ENCODE measurements at regions not wholly inside any gene's neighbourhood (a gene's known extent, or its start where the extent isn't known, plus 50 kb on each side); places are given as distances from the start of the nearest gene placed in this dataset.
"Not testable (repeated sequence)": the region's sequence is repeated elsewhere in the genome, so short reads cannot be mapped to it uniquely, and the experiment has no call there.

DNA sequence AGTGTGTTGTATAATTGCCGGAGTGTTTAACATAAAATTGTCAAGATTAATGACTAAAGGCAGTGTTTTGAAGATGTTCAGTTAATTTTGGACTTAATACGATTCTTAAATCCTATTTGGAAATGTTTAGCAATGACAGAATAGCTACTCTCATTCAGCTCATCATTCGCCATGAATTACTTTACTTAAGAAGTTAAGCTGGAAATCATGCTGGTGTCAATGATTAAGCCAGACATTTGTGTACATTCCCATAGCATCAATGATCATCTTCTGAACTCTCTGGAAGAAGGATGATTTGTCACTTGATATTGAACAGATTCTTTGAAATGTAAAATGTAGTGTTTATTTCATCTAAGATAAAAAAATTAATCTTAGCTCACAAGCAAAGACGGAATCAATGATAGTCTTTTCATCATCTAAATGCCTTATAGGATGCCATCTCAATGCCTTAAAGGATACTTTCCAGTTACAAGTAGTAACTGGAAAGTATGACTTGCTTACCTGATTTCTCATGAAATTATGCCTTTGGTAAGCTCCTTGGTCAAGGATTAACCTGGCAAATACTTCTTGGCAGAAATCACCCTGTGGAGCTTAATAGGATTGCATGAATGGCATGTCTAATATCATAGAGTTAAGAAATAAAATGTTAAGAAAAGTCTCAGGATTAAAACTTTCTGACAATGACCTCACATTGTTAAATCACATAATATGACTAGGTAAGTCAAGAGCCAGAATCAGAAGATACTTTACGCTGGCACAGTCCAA is 515.5 kb upstream of the AGA start:
- no peak for DNase-seq

DNA sequence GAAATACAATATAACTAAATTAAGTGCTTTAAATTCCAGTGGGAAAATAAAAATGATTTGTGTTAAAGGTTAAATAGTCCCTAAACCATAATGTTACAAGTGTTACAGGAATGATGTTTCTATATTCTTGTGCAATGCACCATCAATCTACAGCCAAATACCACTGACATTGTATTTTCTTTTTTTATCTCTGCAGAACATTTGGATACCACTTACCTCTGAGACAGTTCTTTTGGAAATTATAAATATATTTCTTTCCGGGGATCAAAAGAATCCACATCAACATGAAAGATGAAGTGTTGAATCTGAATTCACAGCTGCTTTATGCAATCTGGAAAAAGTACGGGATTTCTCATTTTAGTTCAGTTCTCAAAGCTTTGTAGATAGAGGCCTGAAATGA is 518.3 kb upstream of the AGA start:
- DNase-seq, result no peak

DNA sequence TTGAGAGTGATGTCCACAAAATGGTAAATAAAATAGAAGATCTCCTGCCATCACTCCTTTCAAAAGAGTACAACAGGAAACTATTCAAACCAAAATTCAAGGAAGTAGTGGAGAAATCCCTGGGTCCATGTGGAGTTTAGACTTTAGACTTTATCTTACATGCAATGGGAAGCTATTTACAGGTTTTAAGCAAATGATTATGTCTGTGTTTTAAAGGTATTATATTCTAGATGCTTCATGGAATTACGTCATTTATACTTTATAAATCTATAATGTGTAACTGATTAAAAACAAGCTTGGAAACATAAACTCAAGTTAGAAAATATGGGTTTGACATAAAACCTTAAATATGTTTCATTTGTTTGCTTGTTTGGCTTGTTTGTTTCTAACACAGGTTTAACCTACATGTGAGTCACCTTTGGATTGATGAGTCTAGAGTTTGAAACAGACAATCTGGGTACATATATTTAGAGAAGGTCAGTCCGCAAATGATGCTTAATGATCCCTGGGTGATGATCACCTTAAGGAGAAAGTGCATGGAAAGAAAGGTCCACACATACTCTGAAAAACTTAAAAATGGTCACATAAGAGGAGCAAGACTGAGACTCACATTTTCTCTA is 519.6 kb upstream of the AGA start:
- DNase-seq, result no peak

DNA sequence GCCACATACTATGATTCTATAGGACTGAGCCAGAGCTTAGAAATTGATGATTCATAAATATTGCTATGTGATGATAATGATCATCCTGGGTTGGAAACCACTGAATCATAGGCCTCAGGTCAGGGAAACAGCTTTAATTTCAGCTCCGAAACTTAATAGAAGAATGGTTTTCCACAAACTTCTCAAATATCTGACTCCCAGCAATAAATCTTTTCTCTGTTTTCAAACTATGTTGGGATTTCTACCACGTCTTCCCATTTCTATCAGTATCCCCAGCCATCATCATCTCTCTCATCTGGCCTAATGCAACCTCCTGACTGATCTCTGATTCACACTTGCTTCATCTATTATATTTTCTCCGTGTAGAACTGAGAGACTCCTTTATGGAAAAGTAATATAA is 521.8 kb upstream of the AGA start:
- no peak for DNase-seq

DNA sequence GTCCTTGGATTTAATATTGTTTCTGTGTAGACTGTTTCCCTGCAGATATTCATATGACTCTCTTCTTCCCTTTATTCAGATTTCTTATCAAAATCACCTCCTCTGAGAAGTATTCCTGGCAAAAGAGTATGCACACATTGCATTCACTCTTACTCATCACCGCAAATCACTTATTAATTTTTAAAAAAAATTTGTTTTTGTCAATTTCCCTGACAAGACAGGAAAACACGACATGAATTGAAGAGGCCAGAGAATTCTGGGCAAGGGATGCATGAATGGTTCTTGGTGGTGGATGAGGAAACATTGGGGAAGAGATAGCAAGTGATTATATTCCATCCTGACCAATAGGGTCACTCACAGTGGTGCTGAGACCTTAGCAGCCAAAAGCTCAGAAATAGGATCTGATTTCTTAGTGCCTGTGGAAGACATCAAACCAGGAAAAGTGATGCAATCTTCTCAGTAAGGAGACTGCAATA is 522.5 kb upstream of the AGA start:
- DNase-seq, result no peak

DNA sequence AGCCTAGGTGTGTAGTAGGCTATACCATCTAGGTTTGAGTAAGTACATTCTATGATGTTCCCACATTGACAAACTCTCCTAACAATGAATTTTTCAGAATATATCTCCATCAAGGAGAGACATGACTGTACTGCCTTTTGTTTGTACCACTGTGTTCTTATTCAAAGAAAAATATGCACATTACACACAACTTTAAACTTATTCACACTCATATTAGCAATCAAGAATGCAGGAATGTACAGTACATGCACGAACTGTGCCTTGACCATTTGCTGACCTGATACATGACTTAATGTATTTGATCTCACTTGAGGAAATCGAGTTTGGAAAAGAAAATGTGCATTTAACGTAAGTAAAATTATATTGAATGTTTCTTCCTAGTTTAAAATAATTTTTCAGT is 525.1 kb upstream of the AGA start:
- DNase-seq, result no peak

DNA sequence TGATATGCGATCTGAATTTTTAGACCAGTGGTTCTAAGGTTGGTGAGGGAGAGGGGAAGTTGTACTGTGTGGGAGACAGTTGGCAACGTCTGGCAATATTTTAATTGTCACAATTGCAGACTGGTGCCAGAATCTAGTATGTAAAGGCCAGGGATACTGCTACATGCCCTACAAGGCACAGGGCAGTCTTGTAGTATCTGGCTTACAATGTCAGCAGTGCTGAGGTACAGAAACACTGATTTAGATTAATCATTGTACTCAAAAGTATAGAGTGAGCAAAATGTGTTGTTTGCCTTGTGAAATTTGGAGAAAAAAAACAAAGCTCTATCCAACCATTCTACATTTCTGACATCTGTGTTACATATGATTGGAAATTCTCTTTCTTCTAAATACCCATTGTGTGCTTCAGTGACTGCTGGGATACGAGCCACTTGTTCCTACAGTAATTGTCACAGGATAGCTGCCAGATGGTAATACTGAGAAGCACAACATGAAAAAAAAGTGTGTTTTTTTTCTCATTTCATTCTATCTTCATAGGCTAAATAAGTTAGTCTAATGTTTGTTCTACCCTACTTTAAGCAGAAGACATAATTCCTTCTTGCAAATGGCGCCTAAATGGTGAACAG is 526.7 kb upstream of the AGA start:
- DNase-seq, result no peak

DNA sequence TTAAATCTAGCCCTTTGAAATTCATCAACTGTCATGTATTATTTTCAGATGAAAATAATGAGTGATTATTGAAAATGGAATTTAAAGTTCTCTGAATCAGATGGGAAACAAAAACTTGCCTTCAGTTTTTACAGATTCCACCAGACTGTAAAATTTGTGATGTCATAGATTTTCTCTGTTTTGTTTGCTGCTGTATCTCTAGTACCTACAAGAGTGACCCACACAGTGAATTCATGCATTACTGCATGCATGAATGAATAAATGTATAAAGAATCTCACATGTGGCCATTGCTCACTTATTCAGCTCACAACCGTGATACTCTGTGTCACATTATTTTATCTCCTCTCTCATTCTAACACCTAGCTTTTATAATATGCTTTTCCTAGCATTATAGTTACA is 532.2 kb upstream of the AGA start:
- no peak for DNase-seq

DNA sequence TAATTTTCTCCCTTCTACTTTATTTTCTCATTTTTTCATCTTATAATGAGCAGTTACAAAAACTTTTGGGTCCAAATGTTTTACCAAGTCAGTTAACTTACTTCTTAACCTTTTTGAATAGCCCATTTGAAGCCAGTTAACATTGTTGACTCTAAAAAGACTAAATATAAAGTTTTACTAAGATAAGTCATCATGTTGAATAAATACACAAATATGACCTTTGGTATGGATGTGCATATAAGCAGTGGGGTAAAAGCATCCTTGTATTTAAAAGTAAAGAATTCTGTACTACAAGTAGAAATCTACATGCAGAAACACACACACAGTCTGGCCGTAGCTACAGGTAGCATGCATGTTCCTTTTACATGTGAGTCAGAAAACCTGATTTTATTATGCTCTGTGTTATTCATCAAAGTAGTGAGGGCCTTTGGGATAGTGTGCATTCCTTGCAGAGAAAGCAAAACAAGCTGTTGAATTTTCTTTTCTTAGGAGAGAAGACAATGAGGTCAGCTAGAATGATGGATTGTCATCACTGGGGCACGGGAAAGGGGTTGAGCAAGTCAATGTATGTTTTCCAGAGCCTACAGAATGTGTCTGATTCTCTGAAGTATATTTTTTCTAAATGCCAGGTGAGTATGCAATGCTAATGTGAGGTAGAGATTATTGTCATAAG is 533.2 kb upstream of the AGA start:
- DNase-seq, result no peak

DNA sequence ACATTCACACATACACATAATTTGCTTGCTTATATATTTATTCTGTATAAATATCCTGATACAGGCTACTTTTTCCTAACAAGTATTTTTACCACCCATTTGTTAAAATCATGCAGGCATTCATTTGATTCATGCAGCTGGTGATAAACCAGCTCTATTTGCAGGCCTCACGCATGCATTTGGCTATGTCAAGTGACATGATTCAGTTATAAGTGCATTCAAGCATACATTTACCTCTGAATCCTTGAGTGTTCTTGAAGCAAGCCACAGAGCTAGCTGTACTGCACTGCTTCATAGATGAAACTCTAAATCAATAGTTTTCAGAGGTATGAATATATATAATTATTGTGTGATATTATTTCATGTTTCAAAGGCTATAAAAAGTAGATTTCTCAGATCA is 544.0 kb upstream of the AGA start:
- DNase-seq, result no peak

DNA sequence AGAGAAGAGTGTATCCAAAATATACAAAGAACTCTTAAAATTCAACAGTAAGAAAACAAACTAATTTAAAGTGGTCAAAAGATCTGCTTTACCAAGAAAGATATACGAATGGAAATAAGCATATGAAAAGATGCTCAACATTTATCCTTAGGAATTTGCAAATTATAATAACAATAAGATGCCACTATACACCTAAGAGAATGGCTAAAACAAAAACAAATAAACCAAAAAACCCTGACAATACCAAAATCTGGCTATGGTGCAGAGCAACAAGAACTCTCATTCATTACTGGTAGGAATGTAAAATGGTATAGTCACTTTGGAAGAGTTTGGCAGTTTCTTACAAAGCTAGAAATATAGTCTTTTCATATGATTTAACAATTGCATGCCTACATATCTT is 545.7 kb upstream of the AGA start:
- no peak for DNase-seq

DNA sequence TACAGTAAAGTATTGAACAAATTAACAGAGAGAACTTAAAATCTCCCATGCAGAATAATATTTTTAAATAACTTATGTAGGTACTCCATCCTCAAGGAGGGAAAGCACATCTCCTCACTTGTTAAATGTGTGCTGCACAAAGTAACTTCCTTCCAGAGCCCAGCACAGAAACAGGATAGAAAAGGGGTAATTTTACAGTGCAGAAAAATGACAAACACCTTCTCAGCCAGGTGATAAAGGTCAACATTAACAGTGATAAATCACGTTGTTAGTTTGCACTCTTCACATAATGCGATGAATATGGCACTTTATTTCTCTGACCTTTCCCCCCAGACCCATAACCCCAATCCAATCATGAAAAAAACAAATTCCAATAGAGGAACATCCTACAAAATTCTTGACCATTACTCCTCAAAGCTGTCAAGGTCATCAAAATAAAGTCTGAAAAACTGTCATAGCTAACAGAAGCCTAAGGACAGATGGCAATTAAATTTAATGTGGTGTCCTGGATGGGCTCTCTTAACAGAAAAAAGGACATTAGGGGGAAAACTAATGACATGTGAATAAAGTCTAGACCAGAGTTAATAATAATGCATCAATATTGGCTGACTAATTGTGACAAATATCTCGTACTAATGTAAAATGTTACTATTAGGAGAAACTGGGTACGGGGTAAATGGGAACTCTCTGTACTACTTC is 547.4 kb upstream of the AGA start:
- no peak for DNase-seq

DNA sequence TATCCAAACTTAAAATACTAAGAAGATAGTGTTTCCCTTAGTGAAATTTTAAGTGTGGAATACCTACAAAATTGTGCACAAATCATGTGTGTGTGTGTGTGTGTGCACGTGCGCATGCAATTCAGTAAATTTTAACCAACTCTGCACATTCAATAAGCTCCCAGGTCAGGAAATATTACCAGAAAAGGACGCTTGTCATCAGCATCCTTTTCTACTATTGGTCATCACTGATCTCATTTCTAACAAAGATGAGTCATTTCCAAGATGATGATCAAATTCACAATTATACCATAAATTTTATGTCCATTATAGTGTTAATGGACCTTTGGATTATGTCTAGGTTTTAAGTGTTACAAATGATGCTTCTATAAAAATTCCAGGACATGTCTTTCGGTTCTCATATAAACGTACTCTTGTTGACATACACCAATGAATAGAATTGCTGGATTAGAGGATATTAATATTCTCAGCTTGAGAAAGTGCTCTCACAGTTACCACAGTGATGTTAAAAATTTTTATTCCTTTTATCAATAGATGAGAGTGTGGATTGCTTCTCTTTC is 560.9 kb upstream of the AGA start:
- no peak for DNase-seq

DNA sequence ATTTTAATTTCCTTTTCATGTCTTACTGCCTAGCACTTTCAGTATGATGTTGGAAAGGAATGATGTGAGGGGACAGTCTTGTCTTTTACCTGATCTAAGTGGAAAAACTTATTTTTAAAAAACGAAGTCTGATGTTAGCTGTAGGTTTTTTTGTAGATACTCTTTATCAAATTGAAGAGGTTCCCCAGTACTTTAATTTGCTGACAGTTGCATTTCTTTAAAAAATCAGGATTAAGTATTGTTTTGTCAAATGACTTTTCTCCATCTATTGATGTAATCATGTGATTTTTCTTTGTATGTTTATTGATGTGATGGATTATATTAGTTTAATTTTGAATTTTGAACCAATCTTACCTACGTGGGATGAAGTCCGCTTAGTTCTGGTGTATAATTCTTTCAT is 568.4 kb upstream of the AGA start:
- DNase-seq, result no peak

DNA sequence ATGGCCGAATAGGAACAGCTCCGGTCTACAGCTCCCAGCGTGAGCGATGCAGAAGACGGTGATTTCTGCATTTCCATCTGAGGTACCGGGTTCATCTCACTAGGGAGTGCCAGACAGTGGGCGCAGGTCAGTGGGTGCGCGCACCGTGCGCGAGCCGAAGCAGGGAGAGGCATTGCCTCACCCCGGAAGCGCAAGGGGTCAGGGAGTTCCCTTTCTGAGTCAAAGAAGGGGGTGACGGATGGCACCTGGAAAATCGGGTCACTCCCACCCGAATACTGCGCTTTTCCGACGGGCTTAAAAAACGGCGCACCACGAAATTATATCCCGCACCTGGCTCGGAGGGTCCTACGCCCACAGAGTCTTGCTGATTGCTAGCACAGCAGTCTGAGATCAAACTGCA is 572.8 kb upstream of the AGA start:
- not testable (repeated sequence) for DNase-seq

DNA sequence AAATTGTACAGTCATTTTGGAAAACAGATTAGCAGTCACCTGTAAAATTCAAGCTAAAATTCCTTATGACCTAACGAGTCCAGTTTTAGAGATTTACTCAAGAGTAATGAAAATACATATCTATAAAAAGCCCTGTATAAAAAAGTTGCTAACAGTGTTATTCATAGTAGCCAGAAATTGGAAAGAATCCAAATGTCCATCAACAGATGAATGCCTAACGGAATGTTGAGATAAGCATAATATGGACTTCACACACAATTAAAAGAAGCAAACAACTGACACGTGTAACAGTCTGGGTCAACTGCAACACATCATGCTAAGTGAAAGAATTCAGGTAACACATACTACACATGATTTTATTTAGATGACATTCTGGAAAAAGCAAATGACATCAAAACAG is 584.8 kb upstream of the AGA start:
- no peak for DNase-seq

DNA sequence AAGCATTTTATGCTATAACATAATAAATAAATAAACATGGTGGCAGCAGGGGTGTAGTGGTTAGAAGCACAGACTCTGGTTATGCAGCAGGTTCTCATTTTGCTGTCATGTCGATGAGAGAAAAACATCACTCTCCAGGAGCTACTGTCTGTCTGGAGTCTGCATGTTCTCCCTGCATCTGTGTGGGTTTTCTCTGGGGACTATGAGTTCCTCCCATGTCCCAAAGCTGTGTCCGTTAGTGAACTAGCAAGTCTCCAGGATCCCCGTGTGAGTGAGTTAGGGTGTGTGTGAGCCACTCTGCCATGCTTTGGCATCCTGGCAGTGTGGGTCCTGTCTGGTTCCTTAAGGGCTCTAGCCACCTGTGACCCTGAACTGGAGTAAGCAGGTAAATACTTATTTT is 585.6 kb upstream of the AGA start:
- DNase-seq, result no peak

DNA sequence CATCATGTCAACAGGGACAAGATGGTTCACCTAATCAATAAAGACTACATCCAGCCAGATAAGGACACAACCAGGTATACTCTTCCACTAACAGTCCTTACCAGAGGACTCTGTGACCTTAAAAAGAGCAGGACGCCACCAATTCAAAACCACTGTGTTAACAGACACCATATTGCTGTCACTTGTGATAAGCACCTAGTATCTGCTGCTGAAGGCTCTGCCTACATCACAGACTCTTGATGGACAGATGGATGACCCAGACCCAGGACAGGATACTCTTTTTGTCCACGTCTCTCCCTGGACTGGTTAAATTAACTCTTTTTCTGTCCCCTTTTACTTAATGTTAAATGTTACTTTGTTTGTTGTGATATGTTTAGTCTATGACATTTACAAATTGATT is 586.2 kb upstream of the AGA start:
- no peak for DNase-seq

DNA sequence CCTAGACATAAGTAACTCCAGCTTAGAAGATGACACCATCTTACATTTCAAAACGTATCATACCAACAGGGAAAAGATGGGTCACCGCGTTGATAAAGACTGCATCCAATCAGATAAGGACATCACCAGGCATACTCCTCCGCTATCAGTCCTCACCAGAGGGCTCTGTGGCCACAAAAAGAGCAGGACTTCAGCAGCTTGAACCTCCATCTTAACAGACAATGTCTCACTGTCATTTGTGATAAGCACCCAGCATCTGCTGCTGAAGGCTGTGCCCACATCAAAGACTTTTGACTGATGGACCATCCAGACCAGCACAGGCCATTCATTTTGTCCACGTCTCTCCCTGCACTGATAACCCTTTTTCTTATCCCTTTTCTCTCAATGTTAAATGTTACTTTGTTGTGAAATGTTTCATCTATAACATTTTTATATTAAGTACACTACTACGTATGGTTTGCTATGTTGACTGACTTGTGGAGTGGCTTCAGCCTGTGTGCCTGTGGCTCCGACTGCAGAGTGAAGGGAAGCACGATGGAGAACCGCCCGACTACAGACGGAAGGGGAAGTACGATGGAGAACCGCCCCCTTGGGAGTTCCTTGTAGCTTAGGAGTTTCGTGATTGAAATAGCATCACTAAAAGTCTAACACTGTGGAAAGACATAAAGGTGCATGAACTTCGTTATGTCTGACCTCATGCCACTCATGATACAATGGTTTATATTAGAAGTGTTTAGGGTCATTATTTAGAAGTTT is 595.4 kb upstream of the AGA start:
- no peak for DNase-seq

DNA sequence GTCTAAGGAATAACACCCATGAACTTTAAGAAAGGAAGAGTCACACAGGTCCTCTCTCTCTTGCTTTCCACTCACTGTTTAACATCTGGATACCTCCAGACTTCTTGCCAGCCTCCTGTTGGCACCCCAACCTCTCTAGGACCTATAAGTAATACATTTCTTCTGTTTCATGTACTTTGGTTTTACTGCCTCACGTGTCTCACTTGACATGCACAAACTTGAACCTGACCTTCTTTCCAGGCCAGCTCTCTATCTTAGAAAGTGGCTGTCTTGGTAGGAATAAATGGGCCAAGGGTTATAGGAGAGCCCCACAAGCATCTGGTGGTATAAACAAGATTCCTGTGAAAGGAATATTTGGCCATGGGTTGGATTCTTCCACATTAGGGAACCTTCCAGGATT is 614.8 kb upstream of the AGA start:
- DNase-seq, result no peak

DNA sequence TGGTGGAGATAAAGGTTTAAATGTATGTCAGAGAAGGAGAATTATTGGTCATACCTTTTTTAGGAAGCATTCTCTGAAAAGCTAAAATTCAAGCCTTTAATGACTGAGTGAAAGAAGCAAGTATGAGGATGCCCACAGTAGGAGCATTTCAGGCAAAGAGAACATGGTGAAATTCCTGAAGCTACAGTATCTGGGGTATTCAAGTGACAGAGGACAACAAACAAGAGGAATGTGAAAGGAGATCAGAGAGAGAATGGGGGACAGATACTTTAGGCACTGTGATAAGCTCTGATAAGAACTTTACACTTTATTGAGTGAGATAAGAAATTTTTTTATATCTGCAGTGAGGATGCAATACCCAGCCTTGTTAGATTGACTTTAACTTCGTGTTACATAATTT is 621.3 kb upstream of the AGA start:
- no peak for DNase-seq

DNA sequence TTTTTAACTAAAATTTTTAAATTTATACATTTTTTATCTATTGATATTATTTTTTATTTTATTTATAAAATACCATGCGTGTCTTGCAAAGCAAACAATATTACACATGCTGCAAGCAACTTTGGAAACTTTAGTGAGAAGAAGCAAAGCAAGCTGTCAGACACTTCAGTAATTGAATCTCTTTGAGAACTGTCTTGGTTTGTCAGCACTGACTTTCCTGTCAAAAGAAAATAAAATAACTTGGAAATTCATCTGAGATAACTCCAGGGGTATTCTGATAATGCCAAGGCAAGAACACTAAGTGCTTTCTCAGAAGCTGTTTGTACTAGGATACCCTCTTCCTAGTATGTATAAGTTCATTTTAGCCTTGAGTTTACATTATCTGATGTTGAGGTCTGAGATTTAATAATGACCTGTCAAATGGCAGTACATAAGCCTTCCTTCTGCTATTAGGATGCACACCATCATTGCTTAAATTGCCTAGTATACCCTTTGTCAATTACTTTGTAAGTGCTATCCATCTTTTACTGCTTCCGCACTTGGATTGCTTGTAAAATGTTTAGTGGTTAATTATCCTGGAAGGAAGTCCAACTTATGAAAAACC is 624.2 kb upstream of the AGA start:
- no peak for DNase-seq

Measured in DMS 273 treated with DMSO at 0.1 percent for 48 hours (cell line).